ENCODE measurements at regions not wholly inside any gene's neighbourhood (a gene's known extent, or its start where the extent isn't known, plus 50 kb on each side); places are given as distances from the start of the nearest gene placed in this dataset.

- DNase-seq, result no peak
- no peak for ATAC-seq
- intact Hi-C loops (cut with DNase I), result no loop called here
Observed at GRCh38 chr1:98351561-98351960, 310.0 kb upstream of the SNX7 start.

DNA sequence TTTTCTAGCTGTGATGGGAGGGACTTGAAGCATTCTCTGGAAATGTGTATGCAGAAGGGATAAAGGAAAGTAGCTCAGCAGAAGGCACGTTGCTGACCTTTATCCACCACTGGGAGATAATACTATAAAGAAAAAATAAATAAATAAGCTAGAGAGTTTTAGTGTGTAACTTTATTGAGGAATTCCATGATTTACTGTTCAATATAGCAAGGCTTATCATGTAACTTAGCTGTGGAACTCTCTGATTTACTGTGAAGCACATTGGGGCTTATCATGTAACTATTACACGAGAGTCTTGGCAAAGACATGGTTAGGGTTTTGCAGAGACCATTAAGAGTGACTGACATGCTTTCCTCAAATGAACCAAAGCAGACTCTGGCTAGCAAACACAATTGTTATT is 316.1 kb upstream of the SNX7 start:
- no peak for ATAC-seq
- intact Hi-C loops (cut with DNase I), result no loop called here
- DNase-seq, result no peak

DNA sequence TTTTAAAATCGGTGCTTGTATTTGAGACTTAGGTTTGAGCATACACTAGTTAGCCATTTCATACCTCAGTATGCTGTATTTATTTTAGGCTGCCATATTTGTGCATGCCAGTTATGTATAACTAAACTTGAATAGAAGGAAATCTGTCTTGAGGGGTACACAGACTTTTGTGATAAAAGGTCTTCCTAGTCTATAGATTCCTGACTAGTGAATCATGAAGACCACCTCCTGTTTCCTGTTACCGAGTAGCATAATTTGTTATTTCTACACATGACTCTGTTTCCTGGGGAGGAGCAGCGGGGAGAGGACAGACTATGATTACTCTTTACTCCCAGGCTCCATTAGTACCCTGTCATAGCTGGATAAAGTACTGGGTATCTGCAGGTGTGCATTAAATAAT is 316.8 kb upstream of the SNX7 start:
- DNase-seq (no peak), ATAC-seq (no peak)
- intact Hi-C loops (cut with DNase I), result no loop called here

GRCh38 chr1:98342566-98342965 is 319.0 kb upstream of the SNX7 start:
- ATAC-seq, result no peak
- intact Hi-C loops (cut with DNase I), result no loop called here

DNA sequence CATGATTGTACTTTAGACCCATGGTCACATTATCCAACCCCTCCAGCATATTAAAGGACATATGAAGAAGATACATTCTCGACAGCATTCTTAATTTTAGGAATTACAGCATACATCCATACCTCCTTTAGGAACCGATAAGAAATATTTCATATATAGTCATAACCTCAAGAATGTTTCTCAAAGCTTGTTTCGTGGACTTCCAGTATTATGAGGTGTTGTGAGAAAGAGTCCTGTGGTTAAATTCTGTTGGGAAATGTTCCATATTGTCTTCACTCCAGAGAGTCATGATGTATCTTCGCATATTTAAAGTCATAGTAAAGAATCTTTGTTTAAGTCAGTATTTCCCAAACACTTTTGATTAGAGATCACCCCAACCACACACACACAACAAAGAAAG is 321.0 kb upstream of the SNX7 start:
- ATAC-seq, result no peak
- DNase-seq, result no peak
- intact Hi-C loops (cut with DNase I), result no loop called here

More at GRCh38 chr1:98342566-98342965, 319.0 kb upstream of the SNX7 start:
- DNase-seq, result no peak

GRCh38 chr1:98336472-98337083 is 324.9 kb upstream of the SNX7 start:
- ATAC-seq (no peak), DNase-seq (no peak)
- intact Hi-C loops (cut with DNase I), result no loop called here

GRCh38 chr1:98333936-98334335 is 327.6 kb upstream of the SNX7 start:
- no peak for ATAC-seq
- no peak for DNase-seq
- intact Hi-C loops (cut with DNase I), result no loop called here

GRCh38 chr1:98333406-98333805 is 328.1 kb upstream of the SNX7 start:
- ATAC-seq (no peak), DNase-seq (no peak)
- intact Hi-C loops (cut with DNase I), result no loop called here

GRCh38 chr1:98331718-98332311 is 329.7 kb upstream of the SNX7 start:
- no peak for DNase-seq
- intact Hi-C loops (cut with DNase I), result no loop called here
- no peak for ATAC-seq

- DNase-seq, result no peak
- intact Hi-C loops (cut with DNase I), result no loop called here
- no peak for ATAC-seq
Observed at GRCh38 chr1:98331243-98331642, 330.3 kb upstream of the SNX7 start.

GRCh38 chr1:98330224-98330623 is 331.3 kb upstream of the SNX7 start:
- intact Hi-C loops (cut with DNase I), result no loop called here
- ATAC-seq, result no peak

DNA sequence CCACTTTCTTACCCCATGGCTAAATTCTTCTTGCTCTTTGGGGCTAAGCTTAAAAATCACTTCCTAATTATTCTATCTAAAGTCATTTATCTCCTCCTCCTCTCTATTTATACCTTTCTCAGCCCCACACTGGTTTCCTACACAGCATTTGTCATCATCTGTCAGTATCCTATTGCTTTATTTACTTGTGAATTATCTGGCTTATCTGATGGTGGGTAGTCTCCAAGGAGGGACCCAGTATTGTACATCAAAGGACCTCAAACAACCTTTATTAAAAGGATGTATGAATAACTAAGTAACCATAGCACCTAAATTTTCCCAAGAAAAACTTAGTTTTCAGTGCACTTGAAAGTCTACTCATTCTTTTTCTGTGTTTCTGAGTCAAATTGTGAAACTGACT is 332.7 kb upstream of the SNX7 start:
- ATAC-seq (no peak), DNase-seq (no peak)
- intact Hi-C loops (cut with DNase I), result no loop called here

More at GRCh38 chr1:98330224-98330623, 331.3 kb upstream of the SNX7 start:
- no peak for DNase-seq

- ATAC-seq (peak in 1 of 2 donors; percentile 44), DNase-seq (no peak)
- intact Hi-C loops (cut with DNase I), result no loop called here
Observed at GRCh38 chr1:98327220-98327861, 334.2 kb upstream of the SNX7 start.

DNA sequence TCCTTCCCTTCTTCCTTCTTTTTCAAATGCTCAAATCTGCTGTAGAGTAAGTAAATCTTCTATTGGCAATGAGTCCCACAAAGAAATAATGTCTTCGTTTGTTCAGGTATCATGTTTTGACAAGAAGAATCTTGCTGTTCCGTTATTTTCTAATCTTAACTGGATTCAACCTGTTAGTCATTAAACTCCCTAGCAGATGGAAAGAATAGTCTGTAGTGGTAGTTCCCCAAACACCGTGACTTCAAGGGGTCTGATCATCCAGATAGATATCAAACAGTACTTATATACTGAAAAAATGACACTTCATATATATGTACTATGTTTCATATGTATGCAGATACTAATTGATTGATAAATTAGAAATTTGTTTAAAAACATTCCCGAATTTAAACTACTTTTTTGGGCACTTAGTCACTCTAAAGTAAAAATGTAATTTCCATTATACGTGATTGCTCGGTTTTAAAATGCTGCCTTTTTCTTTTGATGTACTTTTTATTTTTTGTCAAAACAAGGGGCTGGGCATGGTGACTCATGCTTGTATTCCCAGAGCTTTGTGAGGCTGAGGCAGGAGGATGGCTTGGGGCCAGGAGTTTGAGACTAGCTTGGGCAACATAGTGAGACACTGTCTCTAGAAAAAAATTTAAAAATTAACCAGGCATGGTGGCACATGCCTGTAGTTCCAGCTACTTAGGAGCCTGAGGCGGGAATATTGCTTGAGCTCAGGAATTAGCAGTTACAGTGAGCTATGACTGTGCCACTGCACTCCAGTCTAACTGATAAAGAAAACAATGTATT is 335.7 kb upstream of the SNX7 start:
- ATAC-seq, result peak in 1 of 2 donors; percentile 46
- intact Hi-C loops (cut with DNase I), result no loop called here
- peak; percentile 85 for DNase-seq

DNA sequence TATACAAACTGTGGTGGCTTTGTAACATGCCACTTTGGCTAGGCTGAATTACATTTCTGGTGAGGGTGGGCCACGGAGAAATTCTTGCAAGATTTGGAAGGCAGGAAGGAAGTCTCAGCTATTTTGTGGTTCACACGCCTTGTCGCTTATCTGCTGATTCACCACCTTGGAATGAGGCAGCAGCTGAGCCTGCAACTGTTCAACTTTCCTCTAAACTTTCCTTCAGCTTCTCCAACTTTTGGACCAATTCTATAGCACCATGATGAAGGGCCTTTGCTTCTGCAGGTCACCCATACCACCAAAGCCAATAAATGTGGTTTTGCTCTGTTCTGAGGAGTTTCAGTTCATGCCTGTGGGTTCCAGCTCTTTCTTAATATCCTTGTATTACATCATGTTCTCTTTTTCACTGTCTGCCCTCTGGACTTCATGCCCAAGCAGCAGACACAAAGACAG is 337.6 kb upstream of the SNX7 start:
- ATAC-seq, result peak; percentile 77 to 78
- intact Hi-C loops (cut with DNase I), result no loop called here
- peak; percentile 38 for DNase-seq

- ATAC-seq (peak; percentile 69 to 83), DNase-seq (no peak)
- intact Hi-C loops (cut with DNase I), result no loop called here
Observed at GRCh38 chr1:98323388-98323787, 338.1 kb upstream of the SNX7 start.

- no peak for ATAC-seq
- intact Hi-C loops (cut with DNase I), result no loop called here
- no peak for DNase-seq
Observed at GRCh38 chr1:98322966-98323365, 338.6 kb upstream of the SNX7 start.

DNA sequence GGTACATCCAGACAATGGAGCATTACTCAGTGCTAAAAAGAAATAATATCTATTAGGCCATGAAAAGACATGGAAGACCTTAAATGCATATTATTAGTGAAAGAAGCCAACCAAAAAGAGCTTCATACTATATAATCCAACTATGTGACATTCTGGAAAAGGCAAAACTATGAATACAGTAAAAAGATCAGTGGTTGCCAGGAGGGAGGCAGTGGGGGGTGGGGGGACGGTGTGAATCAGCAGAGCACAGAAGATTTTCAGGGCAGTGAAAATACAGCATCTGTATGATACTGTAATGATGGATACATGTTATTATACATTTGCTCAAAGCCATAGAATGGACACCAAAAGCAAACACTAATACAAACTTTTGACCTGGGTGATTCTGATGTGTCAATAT is 339.4 kb upstream of the SNX7 start:
- DNase-seq (no peak), ATAC-seq (no peak)
- intact Hi-C loops (cut with DNase I), result no loop called here

DNA sequence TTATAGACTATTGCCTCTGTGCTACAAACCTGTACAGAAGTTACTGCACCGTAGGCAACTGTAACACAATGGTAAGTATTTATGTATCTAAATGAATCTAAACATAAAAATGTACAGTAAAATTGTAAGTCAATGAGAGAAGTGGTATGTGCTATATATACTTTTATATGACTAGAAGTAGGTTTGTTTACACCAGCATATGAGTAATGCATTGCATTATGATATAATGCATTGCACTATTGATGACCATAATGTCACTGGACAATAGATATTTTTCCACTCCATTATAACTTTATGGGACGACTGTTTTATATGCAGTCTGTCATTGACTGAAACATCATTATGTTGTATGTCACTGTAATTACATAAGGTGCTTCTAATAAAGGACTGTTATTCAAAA is 340.3 kb upstream of the SNX7 start:
- DNase-seq (no peak), ATAC-seq (no peak)
- intact Hi-C loops (cut with DNase I), result no loop called here

GRCh38 chr1:98316286-98316905 is 345.1 kb upstream of the SNX7 start:
- ATAC-seq (no peak), DNase-seq (no peak)
- intact Hi-C loops (cut with DNase I), result no loop called here
